Ascending aorta (tissue), 2 donors: ENCODE measurements at regions not wholly inside any gene's neighbourhood (a gene's known extent, or its start where the extent isn't known, plus 50 kb on each side); places are given as distances from the start of the nearest gene placed in this dataset.
"Not testable (repeated sequence)": the region's sequence is repeated elsewhere in the genome, so short reads cannot be mapped to it uniquely, and the experiment has no call there.

Experiments used
- DNase-seq, 2 donors: peaks; one replicate each; pipeline ENCODE4 v3.0.0-alpha.2; 2019; ENCODE audit warnings: low spot score in 2 of 2
- H3K27ac ChIP-seq, 2 donors: fragments of 200-600 bp; sonication (generic); one replicate each; pipeline ENCODE4 v1.5.1; 2016 to 2017; ENCODE audit warnings: mild to moderate bottlenecking in 1 of 2
- H3K27me3 ChIP-seq: fragments of 200-600 bp; sonication (generic); one replicate; pipeline ENCODE4 v1.5.1; 2017
- H3K36me3 ChIP-seq, 2 donors: fragments of 200-600 bp; sonication (generic); one replicate each; pipeline ENCODE4 v1.5.1; 2016
- H3K4me1 ChIP-seq, 2 donors: fragments of 200-600 bp; sonication (generic); one replicate each; pipeline ENCODE4 v1.5.1; 2016 to 2017; ENCODE audit warnings: mild to moderate bottlenecking in 1 of 2
- H3K4me3 ChIP-seq, 2 donors: fragments of 200-600 bp; sonication (generic); one replicate each; pipeline ENCODE4 v1.5.1; 2016 to 2017; ENCODE audit warnings: mild to moderate bottlenecking in 1 of 2
- H3K9me3 ChIP-seq, 2 donors: fragments of 200-600 bp; sonication (generic); one replicate each; pipeline ENCODE4 v1.5.1; 2016
- CTCF ChIP-seq, 3 experiments: fragments of 200-600 bp in 2 of 3; fragments of 450-650 bp in 1 of 3; sonication (generic) in 2 of 3; IDR thresholded peaks; one replicate each; pipeline ENCODE4 v1.5.1; 2016 to 2019; ENCODE audit warnings: antibody characterized with exemption in 3 of 3, mild to moderate bottlenecking in 1 of 3, moderate library complexity in 1 of 3
- intact Hi-C: fragments of 100-400 bp; cut with DNase I; formaldehyde crosslinking; loops from one replicate; pipeline ENCODE4 v1.15.1; 2023

GRCh38 chr3:13228584-13228983 is 155.4 kb upstream of the IQSEC1 start:
- intact Hi-C loops, result no loop called here

GRCh38 chr3:13228169-13228568 is 154.9 kb upstream of the IQSEC1 start:
- H3K4me3 ChIP-seq, H3K36me3 ChIP-seq, intact Hi-C loops, DNase-seq, H3K27ac ChIP-seq, H3K9me3 ChIP-seq, H3K4me1 ChIP-seq, H3K27me3 ChIP-seq: not testable (repeated sequence)

More at GRCh38 chr3:13228584-13228983, 155.4 kb upstream of the IQSEC1 start:
- Histone ChIP-seq H3K4me3 (no peak overlapping the region), H3K9me3 (no peaks in the 10 kb centered on the region), H3K4me1 (no peaks in the 10 kb centered on the region), H3K27me3 (no peaks in the 10 kb centered on the region), H3K36me3 (no peaks in the 10 kb centered on the region), H3K27ac (no peak overlapping the region)
- DNase-seq, result no peak
- no peak for TF ChIP-seq CTCF (IDR thresholded peaks at IDR 0.05)

- intact Hi-C loops, result no loop called here
- Histone ChIP-seq H3K4me1 (no peaks in the 10 kb centered on the region), H3K9me3 (no peaks in the 10 kb centered on the region), H3K36me3 (no peaks in the 10 kb centered on the region), H3K4me3 (no peak overlapping the region), H3K27me3 (no peaks in the 10 kb centered on the region), H3K27ac (no peak overlapping the region)
- TF ChIP-seq CTCF (IDR thresholded peaks at IDR 0.05), result no peak
- DNase-seq, result no peak
Measured at GRCh38 chr3:13227315-13228165, 154.3 kb upstream of the IQSEC1 start.

GRCh38 chr3:13224967-13225366 is 151.7 kb upstream of the IQSEC1 start:
- no peak for TF ChIP-seq CTCF (IDR thresholded peaks at IDR 0.05)
- no peaks in the 10 kb centered on the region for H3K27me3 ChIP-seq

GRCh38 chr3:13223574-13224237 is 150.5 kb upstream of the IQSEC1 start:
- no peak for TF ChIP-seq CTCF (IDR thresholded peaks at IDR 0.05)
- intact Hi-C loops, result no loop called here
- Histone ChIP-seq H3K4me3 (no peak overlapping the region), H3K4me1 (no peaks in the 10 kb centered on the region), H3K36me3 (no peaks in the 10 kb centered on the region), H3K9me3 (no peaks in the 10 kb centered on the region), H3K27me3 (no peaks in the 10 kb centered on the region), H3K27ac (no peak overlapping the region)
- no peak for DNase-seq

More at GRCh38 chr3:13224967-13225366, 151.7 kb upstream of the IQSEC1 start:
- Histone ChIP-seq H3K36me3 (no peaks in the 10 kb centered on the region), H3K9me3 (no peaks in the 10 kb centered on the region), H3K4me3 (no peak overlapping the region), H3K27ac (no peak overlapping the region), H3K4me1 (no peaks in the 10 kb centered on the region)
- intact Hi-C loops, result no loop called here
- DNase-seq, result no peak

GRCh38 chr3:13222891-13223573 is 149.8 kb upstream of the IQSEC1 start:
- intact Hi-C loops, result no loop called here
- H3K4me1 ChIP-seq, result no peaks in the 10 kb centered on the region
- no peak overlapping the region for H3K4me3 ChIP-seq
- H3K27me3 ChIP-seq, result no peaks in the 10 kb centered on the region
- TF ChIP-seq CTCF (IDR thresholded peaks at IDR 0.05), result no peak
- no peaks in the 10 kb centered on the region for H3K9me3 ChIP-seq
- no peak overlapping the region for H3K27ac ChIP-seq
- no peaks in the 10 kb centered on the region for H3K36me3 ChIP-seq
- no peak for DNase-seq
